ENCODE measurements at regions not wholly inside any gene's neighbourhood (a gene's known extent, or its start where the extent isn't known, plus 50 kb on each side); places are given as distances from the start of the nearest gene placed in this dataset.

- Mint-ChIP-seq H3K4me1 (ENCODE audit: low read depth) (peaks cover 14% of the 10 kb centered on the region), H3K4me3 (ENCODE audit: low read depth) (no peak overlapping the region), H3K27ac (no peak overlapping the region), H3K27me3 (no peaks in the 10 kb centered on the region), H3K9me3 (ENCODE audit: low read depth) (peaks cover 4% of the 10 kb centered on the region), H3K36me3 (ENCODE audit: insufficient read depth) (no peaks in the 10 kb centered on the region)
- DNase-seq (ENCODE audit: low spot score, unreplicated experiment): no peak
- TF ChIP-seq CTCF (IDR thresholded peaks at IDR 0.05; ENCODE audit: unreplicated experiment): no peak
These were observed 702.8 kb downstream of the CETN3 start for GRCh38 chr5:89706731-89707130.

GRCh38 chr5:89703817-89704216 is 705.7 kb downstream of the CETN3 start:
- Mint-ChIP-seq H3K4me3 (ENCODE audit: low read depth) (no peak overlapping the region), H3K27me3 (no peaks in the 10 kb centered on the region), H3K9me3 (ENCODE audit: low read depth) (no peaks in the 10 kb centered on the region), H3K4me1 (ENCODE audit: low read depth) (peaks cover 14% of the 10 kb centered on the region), H3K36me3 (ENCODE audit: insufficient read depth) (no peaks in the 10 kb centered on the region), H3K27ac (peak overlapping the region; percentile 62)
- no peak for DNase-seq (ENCODE audit: low spot score, unreplicated experiment)
- TF ChIP-seq CTCF (IDR thresholded peaks at IDR 0.05; ENCODE audit: unreplicated experiment): no peak

GRCh38 chr5:89698028-89698427 is 711.5 kb downstream of the CETN3 start:
- no peak overlapping the region for H3K4me3 Mint-ChIP-seq (ENCODE audit: low read depth)

GRCh38 chr5:89697581-89697980 is 712.0 kb downstream of the CETN3 start:
- H3K4me1 Mint-ChIP-seq (ENCODE audit: low read depth): no peaks in the 10 kb centered on the region
- H3K27ac Mint-ChIP-seq: no peak overlapping the region
- no peak overlapping the region for H3K4me3 Mint-ChIP-seq (ENCODE audit: low read depth)
- H3K9me3 Mint-ChIP-seq (ENCODE audit: low read depth): no peaks in the 10 kb centered on the region
- H3K27me3 Mint-ChIP-seq: no peaks in the 10 kb centered on the region
- TF ChIP-seq CTCF (IDR thresholded peaks at IDR 0.05; ENCODE audit: unreplicated experiment): no peak
- H3K36me3 Mint-ChIP-seq (ENCODE audit: insufficient read depth): no peaks in the 10 kb centered on the region
- DNase-seq (ENCODE audit: low spot score, unreplicated experiment): no peak

More at GRCh38 chr5:89698028-89698427, 711.5 kb downstream of the CETN3 start:
- H3K27me3 Mint-ChIP-seq: no peaks in the 10 kb centered on the region
- no peak for DNase-seq (ENCODE audit: low spot score, unreplicated experiment)
- no peak for TF ChIP-seq CTCF (IDR thresholded peaks at IDR 0.05; ENCODE audit: unreplicated experiment)
- peak overlapping the region; percentile 2 for H3K27ac Mint-ChIP-seq
- H3K9me3 Mint-ChIP-seq (ENCODE audit: low read depth): no peaks in the 10 kb centered on the region
- no peaks in the 10 kb centered on the region for H3K4me1 Mint-ChIP-seq (ENCODE audit: low read depth)
- H3K36me3 Mint-ChIP-seq (ENCODE audit: insufficient read depth): no peaks in the 10 kb centered on the region

- no peak overlapping the region for H3K4me3 Mint-ChIP-seq (ENCODE audit: low read depth)
- H3K36me3 Mint-ChIP-seq (ENCODE audit: insufficient read depth): no peaks in the 10 kb centered on the region
- H3K4me1 Mint-ChIP-seq (ENCODE audit: low read depth): no peaks in the 10 kb centered on the region
- DNase-seq (ENCODE audit: low spot score, unreplicated experiment): no peak
- H3K27me3 Mint-ChIP-seq: no peaks in the 10 kb centered on the region
- no peak for TF ChIP-seq CTCF (IDR thresholded peaks at IDR 0.05; ENCODE audit: unreplicated experiment)
- no peaks in the 10 kb centered on the region for H3K9me3 Mint-ChIP-seq (ENCODE audit: low read depth)
- no peak overlapping the region for H3K27ac Mint-ChIP-seq
These were observed 714.2 kb downstream of the CETN3 start for GRCh38 chr5:89695371-89695770.
